Upper lobe of right lung (tissue), 1 donor: ENCODE measurements at regions not wholly inside any gene's neighbourhood (a gene's known extent, or its start where the extent isn't known, plus 50 kb on each side); places are given as distances from the start of the nearest gene placed in this dataset.

Experiments
- ATAC-seq: fragments of 200-7000 bp; cut with Tn5 transposase; one replicate; pipeline ENCODE4 v1.9.1; 2020; ENCODE audit warnings: mild to moderate bottlenecking, moderate library complexity
- DNase-seq: peaks from one replicate; pipeline ENCODE4 v3.0.0-alpha.2; 2020
- H3K27ac ChIP-seq: fragments of 200-600 bp; one replicate; pipeline ENCODE4 v1.8.0; 2022
- H3K27me3 ChIP-seq: fragments of 200-600 bp; one replicate; pipeline ENCODE4 v1.8.0; 2022; ENCODE audit warnings: mild to moderate bottlenecking
- H3K36me3 ChIP-seq: fragments of 200-600 bp; one replicate; pipeline ENCODE4 v1.8.0; 2022
- H3K4me1 ChIP-seq: fragments of 200-600 bp; one replicate; pipeline ENCODE4 v1.8.0; 2022
- H3K4me3 ChIP-seq: fragments of 200-600 bp; one replicate; pipeline ENCODE4 v1.8.0; 2022; ENCODE audit warnings: mild to moderate bottlenecking
- H3K9me3 ChIP-seq: fragments of 200-600 bp; one replicate; pipeline ENCODE4 v1.8.0; 2022
- intact Hi-C: fragments of 100-400 bp; cut with DNase I; formaldehyde crosslinking; loops from one replicate; pipeline ENCODE4 v1.11.0; 2022
- TF ChIP-seq, protein P1 (sequence below): fragments of 200-600 bp; IDR thresholded peaks from one replicate; pipeline ENCODE4 v1.8.0; 2022; ENCODE audit warnings: antibody characterized with exemption
- donor health status: DM: no; HTN: yes; CAD: no; lungs with severe emphysema.

DNA sequence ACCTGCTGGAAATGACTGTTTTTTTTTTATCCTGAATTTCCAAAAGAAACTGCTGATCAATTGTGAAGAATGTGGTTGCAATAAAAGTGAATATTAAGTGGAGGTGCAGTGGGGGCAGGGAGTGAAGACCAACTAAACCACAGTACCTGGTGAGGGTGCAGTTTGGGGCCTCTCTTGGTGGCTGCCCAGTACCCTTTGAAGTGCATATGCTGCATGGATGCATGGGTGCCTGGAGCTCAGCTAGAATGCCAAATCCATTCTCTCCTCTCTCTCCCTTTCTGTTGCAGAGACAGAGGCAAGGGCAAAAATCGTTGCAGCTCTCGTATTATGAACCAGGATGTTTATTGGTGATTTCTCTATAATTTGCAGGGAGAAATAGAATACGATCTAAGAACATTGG lies 420.5 kb upstream of the ONECUT1 start:
- ATAC-seq = no peak

DNA sequence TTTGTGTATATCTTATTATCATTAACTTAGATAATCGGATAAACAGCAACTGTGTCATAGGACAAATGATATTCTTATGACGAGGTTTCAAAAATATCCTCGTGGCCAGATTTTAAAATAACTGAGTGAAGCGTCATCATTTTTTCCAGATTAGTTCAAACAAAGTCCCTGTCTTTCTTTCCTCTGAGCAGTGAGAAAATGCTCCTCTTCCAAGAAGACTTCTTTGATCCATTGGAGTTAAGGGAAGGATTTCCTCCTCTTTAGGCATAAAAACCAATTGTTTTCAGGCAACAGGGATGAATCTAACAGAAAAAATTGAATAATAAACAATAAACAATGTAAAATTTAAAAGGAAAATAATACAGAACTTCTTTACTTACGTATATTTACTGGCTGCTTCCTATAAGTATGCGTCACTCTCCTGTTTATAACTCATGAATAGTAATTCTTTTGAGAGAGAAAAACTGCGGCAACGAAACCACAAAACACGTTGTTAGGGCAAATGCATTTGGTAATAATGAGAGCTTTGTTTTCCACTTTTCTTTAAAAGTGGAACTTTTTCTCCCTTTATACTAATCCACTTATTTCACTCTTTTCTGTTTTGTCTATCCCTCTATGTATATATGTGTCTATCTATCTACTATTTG lies 419.4 kb upstream of the ONECUT1 start:
- no peaks in the 10 kb centered on the region for H3K4me1 ChIP-seq
- H3K4me3 ChIP-seq = no peak overlapping the region
- intact Hi-C loops = no loop called here
- no peak for DNase-seq
- TF ChIP-seq, protein P1, sequence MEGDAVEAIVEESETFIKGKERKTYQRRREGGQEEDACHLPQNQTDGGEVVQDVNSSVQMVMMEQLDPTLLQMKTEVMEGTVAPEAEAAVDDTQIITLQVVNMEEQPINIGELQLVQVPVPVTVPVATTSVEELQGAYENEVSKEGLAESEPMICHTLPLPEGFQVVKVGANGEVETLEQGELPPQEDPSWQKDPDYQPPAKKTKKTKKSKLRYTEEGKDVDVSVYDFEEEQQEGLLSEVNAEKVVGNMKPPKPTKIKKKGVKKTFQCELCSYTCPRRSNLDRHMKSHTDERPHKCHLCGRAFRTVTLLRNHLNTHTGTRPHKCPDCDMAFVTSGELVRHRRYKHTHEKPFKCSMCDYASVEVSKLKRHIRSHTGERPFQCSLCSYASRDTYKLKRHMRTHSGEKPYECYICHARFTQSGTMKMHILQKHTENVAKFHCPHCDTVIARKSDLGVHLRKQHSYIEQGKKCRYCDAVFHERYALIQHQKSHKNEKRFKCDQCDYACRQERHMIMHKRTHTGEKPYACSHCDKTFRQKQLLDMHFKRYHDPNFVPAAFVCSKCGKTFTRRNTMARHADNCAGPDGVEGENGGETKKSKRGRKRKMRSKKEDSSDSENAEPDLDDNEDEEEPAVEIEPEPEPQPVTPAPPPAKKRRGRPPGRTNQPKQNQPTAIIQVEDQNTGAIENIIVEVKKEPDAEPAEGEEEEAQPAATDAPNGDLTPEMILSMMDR = no peak
- no peaks in the 10 kb centered on the region for H3K9me3 ChIP-seq
- no peak overlapping the region for H3K27ac ChIP-seq
- ATAC-seq = no peak
- H3K27me3 ChIP-seq = no peaks in the 10 kb centered on the region
- no peaks in the 10 kb centered on the region for H3K36me3 ChIP-seq

More for the DNA sequence above, 420.5 kb upstream of the ONECUT1 start:
- Histone ChIP-seq H3K36me3 (no peaks in the 10 kb centered on the region), H3K4me3 (no peak overlapping the region), H3K27me3 (no peaks in the 10 kb centered on the region), H3K27ac (no peak overlapping the region), H3K4me1 (no peaks in the 10 kb centered on the region), H3K9me3 (no peaks in the 10 kb centered on the region)
- intact Hi-C loops = no loop called here
- TF ChIP-seq, protein P1 = no peak
- no peak for DNase-seq

DNA sequence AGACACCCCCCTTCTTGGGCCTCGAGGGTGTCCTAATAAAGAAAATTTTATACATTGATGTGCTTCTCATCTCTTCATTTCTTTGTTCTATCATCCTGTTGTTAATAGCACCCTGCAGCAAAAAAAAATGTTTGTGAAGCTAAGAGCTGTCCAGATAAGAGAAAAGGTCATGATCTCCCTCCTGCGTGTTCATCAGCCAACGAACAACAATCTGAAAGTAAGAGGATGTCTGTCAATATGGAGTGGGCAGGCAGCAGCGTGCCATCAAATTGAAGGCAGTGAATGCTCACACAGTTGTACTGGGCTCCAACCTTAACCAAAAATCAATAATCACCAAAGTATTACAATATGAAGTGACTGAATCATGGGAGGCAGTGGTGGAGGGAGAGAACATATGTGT lies 418.6 kb upstream of the ONECUT1 start:
- intact Hi-C loops = no loop called here
- Histone ChIP-seq H3K27me3 (no peaks in the 10 kb centered on the region), H3K4me3 (no peak overlapping the region), H3K36me3 (no peaks in the 10 kb centered on the region), H3K4me1 (no peaks in the 10 kb centered on the region), H3K27ac (no peak overlapping the region), H3K9me3 (no peaks in the 10 kb centered on the region)
- TF ChIP-seq, protein P1 = no peak
- no peak for DNase-seq
- no peak for ATAC-seq

DNA sequence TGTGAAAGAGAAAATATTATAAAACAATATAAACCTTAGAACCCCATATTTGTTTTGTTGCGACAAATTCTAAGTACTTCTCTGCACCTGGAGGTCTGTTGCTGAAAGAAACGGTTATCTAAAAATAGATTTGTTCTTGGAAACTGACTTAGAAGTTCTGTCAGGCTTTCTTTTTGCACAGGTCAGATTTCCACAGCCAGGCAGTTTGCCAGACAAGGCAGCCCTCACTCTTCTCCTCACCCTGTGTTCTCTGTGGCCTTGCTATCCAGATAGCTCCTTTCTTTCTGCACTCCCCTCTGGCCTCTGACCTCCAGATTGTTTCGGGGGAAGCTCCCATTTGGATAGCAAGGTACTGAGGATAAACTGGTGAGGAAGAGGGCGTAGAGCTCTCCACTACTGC lies 413.3 kb upstream of the ONECUT1 start:
- no peak overlapping the region for H3K27ac ChIP-seq
- no peaks in the 10 kb centered on the region for H3K9me3 ChIP-seq
- H3K27me3 ChIP-seq = no peaks in the 10 kb centered on the region
- DNase-seq = no peak
- no peak for ATAC-seq
- no peaks in the 10 kb centered on the region for H3K4me1 ChIP-seq
- H3K4me3 ChIP-seq = no peak overlapping the region
- no peaks in the 10 kb centered on the region for H3K36me3 ChIP-seq
- TF ChIP-seq, protein P1 = no peak
- intact Hi-C loops = no loop called here

DNA sequence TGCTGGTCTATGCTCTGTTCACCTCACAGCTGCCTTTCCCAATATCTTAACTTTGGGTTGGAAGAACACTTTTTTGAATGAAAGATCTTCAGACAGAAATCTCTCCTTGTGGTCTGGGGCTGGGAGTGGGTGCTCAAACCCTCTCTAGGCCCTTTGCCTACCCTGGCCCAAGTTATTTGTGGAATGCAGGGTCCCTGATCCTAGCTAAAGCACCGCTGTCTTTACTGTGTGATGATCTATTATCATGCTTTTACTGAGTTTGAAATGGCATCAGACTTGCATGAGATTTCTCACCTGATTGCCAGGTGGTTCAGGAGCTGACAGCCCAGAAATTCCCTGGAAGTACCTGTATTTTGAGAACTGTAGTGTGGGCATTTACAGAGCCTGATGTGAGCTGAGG lies 412.7 kb upstream of the ONECUT1 start:
- no peak overlapping the region for H3K27ac ChIP-seq
- no peaks in the 10 kb centered on the region for H3K27me3 ChIP-seq
- DNase-seq = no peak
- intact Hi-C loops = no loop called here
- no peak overlapping the region for H3K4me3 ChIP-seq
- TF ChIP-seq, protein P1 = no peak
- no peaks in the 10 kb centered on the region for H3K36me3 ChIP-seq
- no peaks in the 10 kb centered on the region for H3K9me3 ChIP-seq
- no peak for ATAC-seq
- no peaks in the 10 kb centered on the region for H3K4me1 ChIP-seq

DNA sequence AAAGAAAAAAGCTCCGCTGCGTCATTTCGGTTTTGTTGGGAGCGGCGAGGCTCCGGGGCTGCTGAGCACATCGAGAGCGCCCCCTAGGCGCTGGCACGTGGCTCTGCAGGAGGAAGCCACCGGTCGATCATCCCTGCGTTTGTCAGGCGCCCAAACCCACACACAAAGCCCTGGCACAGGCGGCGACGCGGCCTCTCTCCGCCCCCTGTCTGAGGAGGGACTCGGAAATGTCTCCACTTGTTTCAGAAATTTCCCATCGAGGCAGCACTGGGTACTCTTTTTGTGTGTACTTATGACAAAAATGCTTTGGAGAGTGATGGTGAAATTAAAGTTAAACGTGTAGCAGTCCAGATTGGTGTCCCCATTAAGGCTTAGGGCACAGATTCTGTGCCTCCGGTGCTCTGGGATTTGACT lies 407.3 kb upstream of the ONECUT1 start:
- intact Hi-C loops = loop anchor here (10.0 kb wide), 1 partner anchor 1177 kb away; no protein-coding TSS in a partner anchor
- peak; percentile 92 for ATAC-seq

More for the DNA sequence above, 407.3 kb upstream of the ONECUT1 start:
- Histone ChIP-seq H3K9me3 (no peaks in the 10 kb centered on the region), H3K36me3 (no peaks in the 10 kb centered on the region), H3K27me3 (peaks cover 8% of the 10 kb centered on the region), H3K27ac (no peak overlapping the region), H3K4me1 (peaks cover 7% of the 10 kb centered on the region), H3K4me3 (no peak overlapping the region)
- TF ChIP-seq, protein P1 = peak; percentile 85
- DNase-seq = peak; percentile 76
